ENCODE measurements at regions not wholly inside any gene's neighbourhood (a gene's known extent, or its start where the extent isn't known, plus 50 kb on each side); places are given as distances from the start of the nearest gene placed in this dataset.

DNA sequence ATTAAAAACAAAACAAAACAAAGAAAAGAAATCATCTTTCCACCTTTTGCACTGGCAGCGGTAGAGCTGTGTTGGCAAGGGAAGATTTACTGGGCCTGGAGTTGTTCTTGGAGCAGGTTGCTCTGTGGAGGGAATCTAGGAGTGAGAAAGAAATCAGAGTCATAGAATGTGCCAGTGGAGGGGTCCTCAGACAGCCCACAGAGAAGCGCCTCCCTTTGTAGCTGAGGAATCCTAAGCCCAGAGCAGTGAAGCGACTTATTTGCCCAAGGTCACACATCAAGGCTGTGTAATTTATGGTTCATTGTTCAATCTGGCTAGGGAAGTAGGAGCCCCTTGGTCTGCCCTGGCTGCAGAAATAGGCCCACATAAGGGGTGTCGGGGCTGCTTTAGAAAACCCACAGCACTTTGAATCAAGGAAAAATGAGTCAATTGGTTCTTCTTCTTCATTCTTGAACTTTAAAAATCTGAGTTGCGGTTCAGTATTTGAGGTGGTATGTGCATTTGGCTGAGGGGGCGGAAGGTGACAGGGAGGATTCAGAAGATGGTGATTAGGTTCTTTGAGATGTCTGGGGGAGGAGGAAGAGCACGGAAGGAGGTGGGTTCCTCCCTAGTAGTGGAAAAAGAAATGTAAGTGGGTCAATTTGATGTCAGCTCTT is 253.7 kb downstream of the PTEN start:
- H3K36me3 ChIP-seq (replicated peaks in 1 of 2; ENCODE audit: control insufficient read depth in 2 of 2, insufficient read depth in 2 of 2, low read length in 2 of 2) = no peaks in the 10 kb centered on the region
- no peak overlapping the region for H2AK5ac ChIP-seq (ENCODE audit: low read depth, low read length)
- H2BK5ac ChIP-seq (ENCODE audit: low read length) = no peak overlapping the region
- no peak overlapping the region for H2BK12ac ChIP-seq (ENCODE audit: low read length)
- no peak overlapping the region for H4K91ac ChIP-seq (ENCODE audit: low read depth, low read length, poor library complexity)
- DNase-seq (ENCODE audit: low spot score) = no peak
- H3K4me1 ChIP-seq (ENCODE audit: control insufficient read depth in 2 of 2, insufficient read depth in 1 of 2, low read depth in 1 of 2, low read length in 2 of 2) = no peaks in the 10 kb centered on the region
- H3K18ac ChIP-seq (ENCODE audit: low read length) = no peak overlapping the region
- H3K79me1 ChIP-seq (ENCODE audit: low read depth, low read length) = no peaks in the 10 kb centered on the region
- H3K27me3 ChIP-seq (ENCODE audit: control insufficient read depth in 3 of 3, insufficient read depth in 3 of 3, low read depth in 1 of 3, low read length in 3 of 3) = no peaks in the 10 kb centered on the region
- no peak overlapping the region for H2BK120ac ChIP-seq (ENCODE audit: low read depth, low read length)
- no peak overlapping the region for H2BK15ac ChIP-seq (ENCODE audit: low read length)
- no CpG with 5 or more reads among the region's 7 CpGs for WGBS, 2 donors (ENCODE audit: extremely low coverage in 2 of 2, insufficient read length in 2 of 2, insufficient replicate concordance in 1 of 2)
- no peak overlapping the region for H3K14ac ChIP-seq (ENCODE audit: low read length)
- no peak overlapping the region for H3K27ac ChIP-seq (replicated peaks; ENCODE audit: low read length)
- no peak overlapping the region for H4K8ac ChIP-seq (ENCODE audit: low read depth, low read length)
- H3K4me2 ChIP-seq (ENCODE audit: insufficient read depth, low read length, poor library complexity, severe bottlenecking) = no peak overlapping the region
- H3K9ac ChIP-seq (ENCODE audit: low read depth, low read length, poor library complexity) = no peak overlapping the region
- H3K9me3 ChIP-seq (replicated peaks in 1 of 2; ENCODE audit: control insufficient read depth in 2 of 2, insufficient read depth in 1 of 2, low read depth in 1 of 2, low read length in 2 of 2) = no peaks in the 10 kb centered on the region
- H3K4me3 ChIP-seq (ENCODE audit: low read length in 2 of 2) = no peak overlapping the region
- H3K23ac ChIP-seq (ENCODE audit: low read depth, low read length, poor library complexity) = no peak overlapping the region
- no peak overlapping the region for H2AFZ ChIP-seq (ENCODE audit: low read length)
- H3K4ac ChIP-seq (ENCODE audit: low read length) = no peak overlapping the region

DNA sequence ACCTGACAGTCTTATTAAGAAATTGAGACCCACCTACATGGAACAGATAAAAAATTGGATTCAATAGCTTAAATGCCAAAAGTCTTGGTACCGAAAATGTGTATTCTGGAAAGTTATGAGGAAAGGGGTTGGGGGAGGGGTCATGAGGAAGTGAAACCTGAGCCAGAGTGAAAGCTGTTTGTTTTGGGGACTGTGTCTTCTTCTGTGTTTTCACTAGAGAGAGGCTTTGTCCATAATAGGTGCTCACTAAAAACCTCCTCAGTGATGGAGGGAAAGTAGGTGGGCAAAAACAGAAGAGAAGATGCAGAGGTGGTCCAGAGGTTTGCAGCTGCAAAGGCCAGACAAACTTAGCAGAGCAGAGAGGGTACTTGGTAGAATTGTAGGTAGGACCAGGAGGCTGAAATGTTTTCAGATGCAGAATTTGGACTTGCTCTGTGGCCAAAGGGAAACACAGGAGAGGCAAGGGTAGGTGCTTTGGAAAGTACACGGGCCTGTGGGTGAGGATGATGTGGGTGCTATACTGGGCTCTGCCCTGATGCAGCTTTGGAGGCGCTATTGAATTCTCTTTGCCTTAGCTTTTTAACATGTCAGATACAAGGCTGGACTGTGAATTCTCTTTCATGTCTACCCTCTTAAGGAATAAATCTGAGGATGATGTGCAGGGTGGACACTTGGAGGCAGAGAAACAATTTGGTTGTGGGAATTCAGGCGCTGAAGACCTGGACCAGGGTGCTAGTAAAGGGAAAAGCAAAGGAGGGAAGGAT is 254.6 kb downstream of the PTEN start:
- Histone ChIP-seq H3K23ac (ENCODE audit: low read depth, low read length, poor library complexity) (no peak overlapping the region), H2BK12ac (ENCODE audit: low read length) (no peak overlapping the region), H2AFZ (ENCODE audit: low read length) (no peak overlapping the region), H3K4me3 (ENCODE audit: low read length in 2 of 2) (no peak overlapping the region), H2BK15ac (ENCODE audit: low read length) (no peak overlapping the region), H4K8ac (ENCODE audit: low read depth, low read length) (no peak overlapping the region), H3K4me2 (ENCODE audit: insufficient read depth, low read length, poor library complexity, severe bottlenecking) (no peak overlapping the region), H3K4ac (ENCODE audit: low read length) (no peak overlapping the region), H3K79me1 (ENCODE audit: low read depth, low read length) (no peaks in the 10 kb centered on the region), H2BK120ac (ENCODE audit: low read depth, low read length) (no peak overlapping the region), H3K9ac (ENCODE audit: low read depth, low read length, poor library complexity) (no peak overlapping the region), H3K4me1 (ENCODE audit: control insufficient read depth in 2 of 2, insufficient read depth in 1 of 2, low read depth in 1 of 2, low read length in 2 of 2) (no peaks in the 10 kb centered on the region), H2AK5ac (ENCODE audit: low read depth, low read length) (no peak overlapping the region), H3K27me3 (ENCODE audit: control insufficient read depth in 3 of 3, insufficient read depth in 3 of 3, low read depth in 1 of 3, low read length in 3 of 3) (no peaks in the 10 kb centered on the region), H3K14ac (ENCODE audit: low read length) (no peak overlapping the region), H3K27ac (replicated peaks; ENCODE audit: low read length) (no peak overlapping the region), H3K36me3 (replicated peaks in 1 of 2; ENCODE audit: control insufficient read depth in 2 of 2, insufficient read depth in 2 of 2, low read length in 2 of 2) (no peaks in the 10 kb centered on the region), H3K18ac (ENCODE audit: low read length) (no peak overlapping the region), H3K9me3 (replicated peaks in 1 of 2; ENCODE audit: control insufficient read depth in 2 of 2, insufficient read depth in 1 of 2, low read depth in 1 of 2, low read length in 2 of 2) (no peaks in the 10 kb centered on the region), H4K91ac (ENCODE audit: low read depth, low read length, poor library complexity) (no peak overlapping the region), H2BK5ac (ENCODE audit: low read length) (no peak overlapping the region)
- WGBS, 2 donors (ENCODE audit: extremely low coverage in 2 of 2, insufficient read length in 2 of 2, insufficient replicate concordance in 1 of 2) = no CpG with 5 or more reads among the region's 4 CpGs
- no peak for DNase-seq (ENCODE audit: low spot score)

DNA sequence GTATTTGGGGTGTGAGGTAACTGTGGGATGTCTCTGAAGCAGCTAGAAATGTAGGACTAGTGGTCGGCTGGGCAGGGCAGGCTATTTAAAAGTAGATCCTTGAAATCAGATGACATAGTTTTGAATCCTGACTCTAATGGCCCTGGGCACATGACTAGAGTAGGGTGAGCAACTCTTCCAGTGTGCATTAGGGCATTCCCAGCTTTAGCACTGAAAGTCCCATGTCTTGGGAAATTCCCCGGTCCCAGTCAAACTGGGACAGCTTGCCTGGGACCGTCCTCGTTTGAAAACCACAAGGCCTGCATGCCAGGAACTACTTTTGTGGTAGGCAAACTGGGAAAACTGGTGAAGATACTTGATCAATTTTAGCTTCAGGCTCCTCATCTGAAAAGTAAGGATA is 255.3 kb downstream of the PTEN start:
- H2BK120ac ChIP-seq (ENCODE audit: low read depth, low read length) = no peak overlapping the region
- WGBS, 2 donors (ENCODE audit: extremely low coverage in 2 of 2, insufficient read length in 2 of 2, insufficient replicate concordance in 1 of 2) = no CpG with 5 or more reads among the region's 4 CpGs
- H2BK12ac ChIP-seq (ENCODE audit: low read length) = no peak overlapping the region
- DNase-seq (ENCODE audit: low spot score) = no peak
- H3K9me3 ChIP-seq (replicated peaks in 1 of 2; ENCODE audit: control insufficient read depth in 2 of 2, insufficient read depth in 1 of 2, low read depth in 1 of 2, low read length in 2 of 2) = no peaks in the 10 kb centered on the region
- no peak overlapping the region for H3K4me3 ChIP-seq (ENCODE audit: low read length in 2 of 2)
- no peak overlapping the region for H2AK5ac ChIP-seq (ENCODE audit: low read depth, low read length)
- H3K18ac ChIP-seq (ENCODE audit: low read length) = no peak overlapping the region
- no peak overlapping the region for H2BK15ac ChIP-seq (ENCODE audit: low read length)
- H3K4me1 ChIP-seq (ENCODE audit: control insufficient read depth in 2 of 2, insufficient read depth in 1 of 2, low read depth in 1 of 2, low read length in 2 of 2) = no peaks in the 10 kb centered on the region
- no peak overlapping the region for H3K27ac ChIP-seq (replicated peaks; ENCODE audit: low read length)
- no peak overlapping the region for H3K14ac ChIP-seq (ENCODE audit: low read length)
- no peak overlapping the region for H4K91ac ChIP-seq (ENCODE audit: low read depth, low read length, poor library complexity)
- no peak overlapping the region for H2BK5ac ChIP-seq (ENCODE audit: low read length)
- H3K9ac ChIP-seq (ENCODE audit: low read depth, low read length, poor library complexity) = no peak overlapping the region
- no peaks in the 10 kb centered on the region for H3K79me1 ChIP-seq (ENCODE audit: low read depth, low read length)
- no peaks in the 10 kb centered on the region for H3K27me3 ChIP-seq (ENCODE audit: control insufficient read depth in 3 of 3, insufficient read depth in 3 of 3, low read depth in 1 of 3, low read length in 3 of 3)
- no peak overlapping the region for H4K8ac ChIP-seq (ENCODE audit: low read depth, low read length)
- no peak overlapping the region for H2AFZ ChIP-seq (ENCODE audit: low read length)
- H3K4ac ChIP-seq (ENCODE audit: low read length) = no peak overlapping the region
- no peaks in the 10 kb centered on the region for H3K36me3 ChIP-seq (replicated peaks in 1 of 2; ENCODE audit: control insufficient read depth in 2 of 2, insufficient read depth in 2 of 2, low read length in 2 of 2)
- no peak overlapping the region for H3K4me2 ChIP-seq (ENCODE audit: insufficient read depth, low read length, poor library complexity, severe bottlenecking)
- no peak overlapping the region for H3K23ac ChIP-seq (ENCODE audit: low read depth, low read length, poor library complexity)

DNA sequence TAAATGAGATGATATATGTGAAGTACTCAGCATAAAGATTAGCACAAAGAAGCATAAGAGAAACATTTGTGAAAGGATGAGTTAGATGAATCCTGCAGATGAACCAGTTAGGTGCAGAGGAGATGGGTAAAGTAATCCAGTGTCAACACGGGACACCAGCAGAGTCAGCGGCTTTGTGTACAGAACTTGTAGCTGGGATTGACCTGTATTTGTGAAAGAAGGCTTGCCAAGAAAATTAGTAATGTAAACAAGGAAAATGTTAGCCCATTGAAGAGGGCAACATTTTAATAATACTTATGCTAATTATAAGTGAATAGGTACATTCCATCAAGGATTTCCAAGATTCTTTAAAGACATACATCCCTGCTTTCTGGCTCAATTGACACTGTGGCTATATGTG is 255.7 kb downstream of the PTEN start:
- H3K14ac ChIP-seq (ENCODE audit: low read length) = no peak overlapping the region
- WGBS, 2 donors (ENCODE audit: extremely low coverage in 2 of 2, insufficient read length in 2 of 2, insufficient replicate concordance in 1 of 2) = no CpG with 5 or more reads among the region's 2 CpGs
- no peak overlapping the region for H3K18ac ChIP-seq (ENCODE audit: low read length)
- no peak overlapping the region for H2AFZ ChIP-seq (ENCODE audit: low read length)
- no peak overlapping the region for H2BK120ac ChIP-seq (ENCODE audit: low read depth, low read length)
- H3K27me3 ChIP-seq (ENCODE audit: control insufficient read depth in 3 of 3, insufficient read depth in 3 of 3, low read depth in 1 of 3, low read length in 3 of 3) = no peaks in the 10 kb centered on the region
- no peak overlapping the region for H2AK5ac ChIP-seq (ENCODE audit: low read depth, low read length)
- H3K4me3 ChIP-seq (ENCODE audit: low read length in 2 of 2) = no peak overlapping the region
- no peak overlapping the region for H2BK5ac ChIP-seq (ENCODE audit: low read length)
- H3K23ac ChIP-seq (ENCODE audit: low read depth, low read length, poor library complexity) = no peak overlapping the region
- H3K79me1 ChIP-seq (ENCODE audit: low read depth, low read length) = no peaks in the 10 kb centered on the region
- DNase-seq (ENCODE audit: low spot score) = no peak
- H3K9ac ChIP-seq (ENCODE audit: low read depth, low read length, poor library complexity) = no peak overlapping the region
- H4K8ac ChIP-seq (ENCODE audit: low read depth, low read length) = no peak overlapping the region
- H3K36me3 ChIP-seq (replicated peaks in 1 of 2; ENCODE audit: control insufficient read depth in 2 of 2, insufficient read depth in 2 of 2, low read length in 2 of 2) = no peaks in the 10 kb centered on the region
- H2BK12ac ChIP-seq (ENCODE audit: low read length) = no peak overlapping the region
- H2BK15ac ChIP-seq (ENCODE audit: low read length) = no peak overlapping the region
- no peak overlapping the region for H3K4me2 ChIP-seq (ENCODE audit: insufficient read depth, low read length, poor library complexity, severe bottlenecking)
- no peaks in the 10 kb centered on the region for H3K4me1 ChIP-seq (ENCODE audit: control insufficient read depth in 2 of 2, insufficient read depth in 1 of 2, low read depth in 1 of 2, low read length in 2 of 2)
- no peak overlapping the region for H4K91ac ChIP-seq (ENCODE audit: low read depth, low read length, poor library complexity)
- H3K9me3 ChIP-seq (replicated peaks in 1 of 2; ENCODE audit: control insufficient read depth in 2 of 2, insufficient read depth in 1 of 2, low read depth in 1 of 2, low read length in 2 of 2) = no peaks in the 10 kb centered on the region
- no peak overlapping the region for H3K4ac ChIP-seq (ENCODE audit: low read length)
- H3K27ac ChIP-seq (replicated peaks; ENCODE audit: low read length) = no peak overlapping the region
